GM19328 (cell line): ENCODE measurements at regions not wholly inside any gene's neighbourhood (a gene's known extent, or its start where the extent isn't known, plus 50 kb on each side); places are given as distances from the start of the nearest gene placed in this dataset.

Experiments
- ATAC-seq: cut with Tn5 transposase; IDR thresholded peaks from one replicate; pipeline ENCODE4 v1.9.1; 2021; ENCODE audit warnings: mild to moderate bottlenecking, moderate library complexity; ENCODE audit not compliant: unreplicated experiment

GRCh38 chr16:55257966-55258613, 65.9 kb upstream of the IRX6 start:
- peak; percentile 65 for ATAC-seq

GRCh38 chr16:55261301-55261700, 62.7 kb upstream of the IRX6 start:
- ATAC-seq = no peak

DNA sequence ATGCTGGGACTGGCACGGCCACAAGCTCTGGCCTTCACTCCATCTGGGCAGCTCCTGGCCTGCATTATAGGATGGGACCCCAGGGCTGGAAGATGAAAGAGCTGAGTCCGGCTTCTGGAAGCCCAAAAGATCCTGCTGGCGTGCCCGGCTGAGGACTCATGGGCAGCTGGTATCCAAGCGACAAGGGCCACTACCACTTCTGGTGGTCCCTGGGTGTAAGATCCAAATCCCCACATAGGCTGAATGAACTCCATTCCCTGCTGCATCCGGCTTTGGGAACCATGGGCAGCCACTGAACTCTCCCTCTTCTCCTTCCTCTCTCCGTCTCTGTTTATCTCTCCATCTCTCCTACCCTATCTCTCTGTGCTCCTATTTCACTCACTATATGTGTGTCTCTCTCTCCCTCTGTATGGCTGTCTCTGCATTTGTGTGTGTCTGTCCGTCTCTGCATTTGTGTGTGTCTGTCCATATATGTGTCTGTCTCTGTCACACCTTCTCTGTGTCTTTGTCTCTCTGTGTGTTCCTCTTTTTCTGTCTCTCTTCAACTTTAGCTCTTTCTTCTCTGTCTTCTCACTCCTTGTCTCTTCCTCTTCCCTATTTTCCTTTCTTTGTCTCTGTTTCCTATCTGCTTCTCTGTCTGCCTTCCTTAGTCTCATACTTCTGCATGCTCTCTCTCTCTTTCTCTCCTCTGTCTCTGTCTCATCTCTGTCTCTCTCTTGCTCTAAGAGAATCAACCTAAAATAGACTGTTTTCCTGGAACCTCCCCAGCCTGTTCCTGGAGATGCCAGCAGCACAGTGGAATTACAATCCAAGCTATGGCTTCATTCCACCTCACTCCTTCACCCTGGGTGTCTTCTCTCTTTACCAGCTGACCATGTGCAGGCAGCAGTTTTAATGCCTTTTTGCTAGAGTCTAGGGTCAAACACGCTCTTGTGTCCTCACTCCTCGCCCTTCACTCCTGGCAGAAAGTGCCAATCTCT, 60.4 kb upstream of the IRX6 start:
- no peak for ATAC-seq

- ATAC-seq = no peak
These were observed 59.1 kb upstream of the IRX6 start for GRCh38 chr16:55264949-55265348.

DNA sequence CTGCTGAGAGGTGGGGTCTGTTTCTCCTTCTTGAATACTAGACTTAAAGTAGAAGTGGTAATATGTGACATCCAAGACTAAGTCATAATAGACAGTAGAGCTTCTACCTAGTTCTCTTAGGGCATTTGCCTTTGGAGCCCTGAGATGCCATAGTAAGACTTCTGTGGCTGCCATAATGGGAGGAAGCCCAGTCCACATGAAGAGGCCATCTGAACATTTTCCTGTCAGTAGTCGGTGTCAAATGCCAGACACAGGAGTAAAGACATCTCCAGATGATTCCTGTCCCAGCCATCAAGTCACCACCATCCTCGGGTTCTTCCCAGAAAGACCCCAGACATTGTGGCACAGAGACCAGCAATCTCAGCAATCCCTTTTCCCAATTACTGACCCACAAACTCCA, 58.1 kb upstream of the IRX6 start:
- no peak for ATAC-seq

GRCh38 chr16:55271945-55272513, 52.0 kb upstream of the IRX6 start:
- ATAC-seq = no peak

GRCh38 chr16:55272744-55273143, 51.3 kb upstream of the IRX6 start:
- ATAC-seq = no peak

- ATAC-seq = no peak
These were observed 50.6 kb upstream of the IRX6 start for GRCh38 chr16:55273356-55273755.

DNA sequence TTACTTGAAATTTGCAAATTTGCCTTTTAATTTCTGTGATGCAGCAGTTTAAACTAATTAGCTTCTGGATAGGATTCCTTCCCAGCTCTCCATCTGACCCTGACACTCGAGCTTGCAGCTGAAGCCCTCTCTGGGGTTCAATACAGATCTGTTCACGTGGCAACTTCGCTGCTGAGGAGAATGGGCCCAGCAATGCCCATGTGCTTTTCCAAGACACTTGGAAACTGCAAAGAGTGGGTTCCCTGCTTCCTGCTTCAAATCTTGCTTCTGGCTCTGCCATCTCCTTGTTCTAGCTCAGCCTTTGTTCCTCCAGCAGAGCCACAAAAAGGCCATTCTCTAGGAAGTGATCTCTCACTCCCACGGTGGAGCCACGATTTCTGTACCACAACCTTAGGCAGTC, 50.0 kb upstream of the IRX6 start:
- ATAC-seq = no peak
